Cerebellar nuclear complex (tissue), 1 donor: ENCODE measurements at regions not wholly inside any gene's neighbourhood (a gene's known extent, or its start where the extent isn't known, plus 50 kb on each side); places are given as distances from the start of the nearest gene placed in this dataset.

Source experiments
- DNase-seq, 2 experiments: peaks; one replicate each; lab custom pipeline; 2025; lab: John Stamatoyannopoulos, UW

GRCh38 chr6:14731611-14732010 is 514.3 kb upstream of the JARID2 start:
- no peak for DNase-seq

DNA sequence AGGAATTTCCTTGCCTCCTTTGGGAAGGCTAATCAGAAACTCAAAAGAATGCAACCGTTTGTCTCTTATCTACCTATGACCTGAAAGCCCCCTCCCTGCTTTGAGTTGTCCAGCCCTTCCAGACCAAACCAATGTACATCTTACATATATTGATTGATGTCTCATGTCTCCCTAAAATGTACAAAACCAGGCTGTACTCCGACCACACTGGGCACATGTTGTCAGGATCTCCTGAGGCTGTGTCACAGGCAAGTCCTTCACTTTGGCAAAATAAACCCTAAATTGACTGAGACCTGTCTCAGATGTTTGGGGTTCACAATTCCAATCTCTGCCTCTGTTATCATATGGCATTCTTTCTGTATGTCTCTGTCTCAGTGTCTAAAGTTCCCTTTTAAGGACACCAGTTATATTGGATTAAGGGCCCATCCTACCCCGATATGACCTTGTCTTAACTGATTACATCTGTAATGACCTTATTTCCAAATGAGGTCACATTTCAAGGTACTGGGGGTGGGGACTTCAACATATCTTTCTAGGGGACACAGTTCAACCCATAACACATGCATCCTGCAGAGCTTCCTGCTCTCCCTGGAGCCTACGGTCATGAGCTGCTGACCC is 513.5 kb upstream of the JARID2 start:
- no peak for DNase-seq

GRCh38 chr6:14732844-14733757 is 512.8 kb upstream of the JARID2 start:
- DNase-seq, result no peak

DNA sequence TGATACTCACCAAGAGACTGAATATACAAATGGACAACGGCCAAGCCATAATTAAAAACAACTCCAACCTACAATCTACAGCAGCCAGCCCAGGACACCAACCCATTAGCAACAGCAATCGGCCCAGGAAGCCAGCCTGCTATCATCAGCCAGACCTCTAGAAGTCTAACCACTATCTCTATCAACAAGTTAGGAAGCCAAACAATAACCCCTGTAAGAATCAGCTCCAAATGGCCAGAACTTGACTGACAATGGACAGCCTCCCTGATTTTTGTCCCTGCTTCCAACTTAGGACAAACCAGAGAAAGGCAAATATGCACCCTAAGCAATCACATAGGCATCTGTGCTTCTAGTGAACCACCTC is 511.8 kb upstream of the JARID2 start:
- DNase-seq, result no peak

- no peak for DNase-seq
Observed at GRCh38 chr6:14734416-14735340, 511.2 kb upstream of the JARID2 start.

- no peak for DNase-seq
Observed at GRCh38 chr6:14735956-14736486, 509.8 kb upstream of the JARID2 start.

DNA sequence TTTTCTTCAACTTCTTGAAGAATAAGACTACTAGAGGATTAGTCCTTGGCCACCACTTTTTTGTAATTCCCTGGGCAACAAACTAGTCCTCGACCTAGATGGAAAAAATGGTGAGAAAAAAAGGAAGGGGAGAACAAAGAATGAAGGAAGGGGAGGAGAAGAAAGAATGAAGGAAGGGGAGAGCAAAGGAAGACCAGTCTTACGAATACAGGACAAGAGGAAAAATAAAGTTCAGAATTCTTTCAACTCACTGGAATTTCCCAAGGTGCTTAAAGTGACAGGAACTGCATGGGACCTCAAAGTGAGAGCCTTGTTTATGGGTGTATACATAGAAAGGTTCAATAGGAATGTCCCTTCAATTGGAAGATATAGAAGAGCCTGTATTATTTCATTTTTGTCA is 509.3 kb upstream of the JARID2 start:
- DNase-seq, result no peak

GRCh38 chr6:14738497-14738896 is 507.4 kb upstream of the JARID2 start:
- no peak for DNase-seq

DNA sequence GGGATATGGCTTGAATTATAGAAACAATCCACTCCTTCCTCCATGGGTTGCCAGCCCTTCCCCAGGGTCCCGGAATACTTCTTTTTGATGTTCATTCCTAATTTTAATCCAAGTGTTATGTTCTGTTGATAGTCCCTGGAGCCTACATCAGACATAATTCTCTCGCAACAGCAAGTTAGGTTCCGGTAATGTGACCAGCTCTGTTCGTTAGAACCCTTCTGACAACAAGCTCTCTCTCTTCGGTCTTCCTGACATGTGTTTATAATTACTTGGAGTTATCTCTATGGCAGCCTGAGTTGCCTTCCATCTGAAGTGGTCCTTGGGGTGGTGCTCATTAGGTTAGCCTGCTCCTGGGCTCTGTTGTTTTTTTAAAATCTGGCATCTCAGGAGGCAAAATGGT is 506.9 kb upstream of the JARID2 start:
- no peak for DNase-seq

- no peak for DNase-seq
Observed at GRCh38 chr6:14739827-14740226, 506.0 kb upstream of the JARID2 start.

GRCh38 chr6:14742171-14742570 is 503.7 kb upstream of the JARID2 start:
- DNase-seq, result no peak

- DNase-seq, result no peak
Observed at GRCh38 chr6:14742680-14743079, 503.2 kb upstream of the JARID2 start.

- DNase-seq, result no peak
Observed at GRCh38 chr6:14743144-14743473, 502.8 kb upstream of the JARID2 start.

DNA sequence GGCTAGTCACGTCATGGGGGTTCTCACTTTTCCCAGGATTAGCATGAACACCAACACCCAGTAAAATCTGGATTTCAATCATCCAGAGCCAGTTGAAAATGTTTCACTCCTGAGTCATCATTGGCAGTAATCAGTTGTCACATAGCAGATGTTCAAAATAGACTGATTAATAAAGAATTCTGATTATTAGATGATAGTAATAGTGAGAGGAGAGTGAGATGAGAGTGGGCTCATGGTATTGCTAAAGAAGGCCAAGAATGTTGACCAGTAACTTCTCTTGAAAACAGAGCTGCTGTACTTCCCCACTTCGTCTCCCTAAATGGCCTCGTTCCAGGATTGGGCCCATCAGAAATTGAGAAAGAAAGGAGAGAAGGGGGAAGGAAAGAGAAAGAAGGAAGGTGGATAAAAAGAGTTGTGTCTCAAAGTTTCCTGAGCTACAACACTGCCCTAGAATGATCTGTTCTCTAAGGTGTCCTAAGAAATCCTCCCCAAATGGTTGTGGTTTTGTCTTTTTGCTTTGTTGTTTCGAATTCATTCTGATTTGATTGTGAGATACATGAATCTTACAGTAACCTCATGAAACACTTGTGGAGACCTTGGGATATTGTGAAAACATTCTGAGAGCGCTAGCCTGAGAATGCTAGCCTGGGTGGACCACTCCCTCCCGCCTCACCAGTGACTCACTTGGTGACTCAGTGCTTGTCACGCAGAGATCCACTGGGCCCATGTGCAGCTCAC is 502.2 kb upstream of the JARID2 start:
- no peak for DNase-seq

- DNase-seq, result no peak
Observed at GRCh38 chr6:14744212-14744556, 501.7 kb upstream of the JARID2 start.

GRCh38 chr6:14746139-14746837 is 499.6 kb upstream of the JARID2 start:
- DNase-seq, result no peak

GRCh38 chr6:14747881-14748520 is 497.9 kb upstream of the JARID2 start:
- no peak for DNase-seq

- no peak for DNase-seq
Observed at GRCh38 chr6:14748679-14749078, 497.2 kb upstream of the JARID2 start.

DNA sequence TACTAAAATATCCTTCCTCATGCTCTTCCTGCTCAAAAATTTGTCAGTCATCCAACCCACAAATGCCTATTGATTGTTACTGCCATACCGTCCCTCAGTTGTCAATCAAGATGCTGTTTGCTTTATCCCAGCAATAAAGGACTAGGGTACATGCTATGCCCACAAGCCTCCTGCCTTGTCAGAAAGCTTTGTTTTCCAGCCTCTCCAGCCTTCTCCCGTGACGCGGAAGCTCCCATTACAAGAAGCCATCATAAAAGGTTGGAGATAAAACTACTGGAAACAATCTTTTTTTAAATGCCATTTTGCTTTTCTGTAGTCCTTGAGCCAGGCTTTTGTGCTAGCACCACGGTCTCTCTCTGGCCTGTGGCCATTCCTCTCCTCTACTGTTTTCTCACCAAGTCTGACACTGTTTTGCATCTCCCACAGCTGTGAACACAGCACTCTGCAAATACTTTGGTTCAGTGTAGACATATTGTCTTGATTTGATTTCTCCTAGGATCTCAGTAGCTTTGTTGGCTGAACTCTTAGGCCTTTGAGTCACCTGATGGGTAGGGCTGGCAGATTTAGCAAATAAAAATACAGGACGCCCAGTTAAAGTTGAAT is 495.7 kb upstream of the JARID2 start:
- no peak for DNase-seq

DNA sequence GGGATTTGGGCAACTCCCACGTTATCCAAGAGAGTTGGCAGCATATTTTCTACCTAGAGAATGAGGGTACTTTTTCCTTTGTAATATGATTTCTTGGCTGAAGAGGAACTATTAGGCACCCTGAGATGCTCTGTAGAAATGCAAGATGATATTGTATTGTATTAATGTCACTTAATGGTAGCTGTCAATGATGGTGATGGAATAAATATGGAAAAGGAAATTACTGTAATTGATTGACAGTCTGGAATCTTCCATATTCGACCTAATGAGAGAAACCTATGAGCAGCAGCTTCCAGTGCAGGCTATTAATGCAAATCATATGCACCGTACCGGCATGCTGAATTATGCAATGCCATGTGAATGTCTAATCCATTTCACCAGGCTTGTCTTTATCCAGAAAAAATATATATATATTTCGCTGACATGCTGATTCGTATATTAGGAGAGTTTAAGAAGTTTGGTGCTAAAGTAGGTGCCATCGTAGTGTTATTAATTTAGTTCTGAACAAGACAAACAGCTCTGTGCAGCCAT is 494.2 kb upstream of the JARID2 start:
- no peak for DNase-seq
